ENCODE measurements at regions not wholly inside any gene's neighbourhood (a gene's known extent, or its start where the extent isn't known, plus 50 kb on each side); places are given as distances from the start of the nearest gene placed in this dataset.

GRCh38 chr17:52709724-52710123, 551.2 kb upstream of the CA10 start:
- no peak for DNase-seq (ENCODE audit: low spot score)
- Mint-ChIP-seq H3K9me3 (ENCODE audit: low read depth) (peaks cover 6% of the 10 kb centered on the region), H3K4me3 (ENCODE audit: unreplicated experiment) (no peak overlapping the region), H3K27ac (ENCODE audit: unreplicated experiment) (no peak overlapping the region), H3K36me3 (ENCODE audit: low read depth) (no peaks in the 10 kb centered on the region), H3K4me1 (ENCODE audit: low read depth) (no peaks in the 10 kb centered on the region), H3K27me3 (ENCODE audit: low read depth) (no peaks in the 10 kb centered on the region)
- TF ChIP-seq CTCF (IDR thresholded peaks at IDR 0.05) = no peak

GRCh38 chr17:52696362-52696761, 537.8 kb upstream of the CA10 start:
- Mint-ChIP-seq H3K4me1 (ENCODE audit: low read depth) (no peaks in the 10 kb centered on the region), H3K9me3 (ENCODE audit: low read depth) (no peaks in the 10 kb centered on the region), H3K27ac (ENCODE audit: unreplicated experiment) (no peak overlapping the region), H3K27me3 (ENCODE audit: low read depth) (no peaks in the 10 kb centered on the region), H3K4me3 (ENCODE audit: unreplicated experiment) (no peak overlapping the region), H3K36me3 (ENCODE audit: low read depth) (no peaks in the 10 kb centered on the region)
- no peak for DNase-seq (ENCODE audit: low spot score)
- no peak for TF ChIP-seq CTCF (IDR thresholded peaks at IDR 0.05)

GRCh38 chr17:52686140-52686539, 527.6 kb upstream of the CA10 start:
- Mint-ChIP-seq H3K36me3 (ENCODE audit: low read depth) (no peaks in the 10 kb centered on the region), H3K4me3 (ENCODE audit: unreplicated experiment) (no peak overlapping the region), H3K4me1 (ENCODE audit: low read depth) (no peaks in the 10 kb centered on the region), H3K27ac (ENCODE audit: unreplicated experiment) (no peak overlapping the region), H3K27me3 (ENCODE audit: low read depth) (no peaks in the 10 kb centered on the region), H3K9me3 (ENCODE audit: low read depth) (no peaks in the 10 kb centered on the region)
- no peak for TF ChIP-seq CTCF (IDR thresholded peaks at IDR 0.05)
- no peak for DNase-seq (ENCODE audit: low spot score)

GRCh38 chr17:52681480-52681879, 523.0 kb upstream of the CA10 start:
- H3K27me3 Mint-ChIP-seq (ENCODE audit: low read depth) = no peaks in the 10 kb centered on the region
- peaks cover 2% of the 10 kb centered on the region for H3K36me3 Mint-ChIP-seq (ENCODE audit: low read depth)
- no peak overlapping the region for H3K4me3 Mint-ChIP-seq (ENCODE audit: unreplicated experiment)
- no peaks in the 10 kb centered on the region for H3K4me1 Mint-ChIP-seq (ENCODE audit: low read depth)
- H3K27ac Mint-ChIP-seq (ENCODE audit: unreplicated experiment) = no peak overlapping the region
- H3K9me3 Mint-ChIP-seq (ENCODE audit: low read depth) = peaks cover 22% of the 10 kb centered on the region
- DNase-seq (ENCODE audit: low spot score) = no peak
- TF ChIP-seq CTCF (IDR thresholded peaks at IDR 0.05) = no peak

GRCh38 chr17:52678211-52678610, 519.7 kb upstream of the CA10 start:
- H3K36me3 Mint-ChIP-seq (ENCODE audit: low read depth) = peaks cover 2% of the 10 kb centered on the region
- DNase-seq (ENCODE audit: low spot score) = no peak
- no peaks in the 10 kb centered on the region for H3K4me1 Mint-ChIP-seq (ENCODE audit: low read depth)
- H3K4me3 Mint-ChIP-seq (ENCODE audit: unreplicated experiment) = no peak overlapping the region
- no peaks in the 10 kb centered on the region for H3K27me3 Mint-ChIP-seq (ENCODE audit: low read depth)
- H3K9me3 Mint-ChIP-seq (ENCODE audit: low read depth) = peaks cover 26% of the 10 kb centered on the region
- H3K27ac Mint-ChIP-seq (ENCODE audit: unreplicated experiment) = no peak overlapping the region
- no peak for TF ChIP-seq CTCF (IDR thresholded peaks at IDR 0.05)

All from chondrocyte (in vitro differentiated cells).